ENCODE measurements at regions not wholly inside any gene's neighbourhood (a gene's known extent, or its start where the extent isn't known, plus 50 kb on each side); places are given as distances from the start of the nearest gene placed in this dataset.

DNA sequence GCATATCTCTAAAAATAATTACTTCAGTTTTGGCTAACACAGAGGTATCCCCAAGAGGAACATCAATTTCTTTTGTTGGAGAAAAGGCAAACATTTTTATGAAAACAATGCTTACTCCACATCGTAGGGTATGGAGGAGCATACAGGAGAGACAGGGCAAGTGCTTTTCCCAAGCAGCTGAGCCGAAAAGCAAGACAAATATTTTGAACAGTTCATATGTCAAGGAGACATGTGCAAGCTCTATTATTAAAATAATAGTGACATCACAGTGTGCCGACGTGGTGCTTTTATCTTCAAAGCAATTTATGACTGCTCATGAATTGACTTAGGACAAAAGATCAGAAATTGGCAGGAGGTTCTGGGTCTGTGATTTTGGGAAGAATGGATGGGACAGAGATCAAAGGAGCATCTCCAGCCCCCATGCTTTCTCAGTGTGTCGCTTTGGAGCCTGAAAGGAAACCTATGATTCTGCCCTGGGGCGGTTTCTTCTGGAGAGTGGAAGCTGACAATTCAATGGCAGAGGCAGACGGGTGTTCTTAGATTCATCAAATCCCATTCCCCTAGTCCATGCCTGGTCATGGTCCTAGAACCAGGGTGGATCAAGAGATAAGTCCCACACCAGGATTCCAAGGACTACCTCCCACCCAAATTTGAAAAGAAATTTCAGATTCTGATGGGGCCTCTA lies 97.1 kb downstream of the JCAD start:
- DNase-seq (ENCODE audit: low read depth, low spot score): no peak

DNA sequence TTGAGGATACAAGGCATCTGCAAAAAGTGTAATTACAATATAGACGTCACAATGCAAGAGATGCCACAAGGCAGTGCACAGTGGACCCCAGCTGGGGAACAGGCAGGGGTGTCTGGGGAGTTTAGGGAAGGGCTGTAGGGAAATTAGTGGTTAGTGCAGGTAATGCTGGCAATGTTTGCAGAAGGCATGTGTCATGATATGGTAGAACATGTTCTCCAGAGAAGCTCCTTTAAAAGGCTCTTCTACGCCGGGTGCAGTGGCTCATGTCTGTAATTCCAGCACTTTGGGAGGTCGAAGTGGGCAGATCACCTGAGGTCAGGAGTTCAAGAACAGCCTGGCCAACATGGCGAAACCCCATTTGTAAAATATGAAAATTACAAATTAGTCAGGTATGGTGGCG lies 98.0 kb downstream of the JCAD start:
- no peak for DNase-seq (ENCODE audit: low read depth, low spot score)

DNA sequence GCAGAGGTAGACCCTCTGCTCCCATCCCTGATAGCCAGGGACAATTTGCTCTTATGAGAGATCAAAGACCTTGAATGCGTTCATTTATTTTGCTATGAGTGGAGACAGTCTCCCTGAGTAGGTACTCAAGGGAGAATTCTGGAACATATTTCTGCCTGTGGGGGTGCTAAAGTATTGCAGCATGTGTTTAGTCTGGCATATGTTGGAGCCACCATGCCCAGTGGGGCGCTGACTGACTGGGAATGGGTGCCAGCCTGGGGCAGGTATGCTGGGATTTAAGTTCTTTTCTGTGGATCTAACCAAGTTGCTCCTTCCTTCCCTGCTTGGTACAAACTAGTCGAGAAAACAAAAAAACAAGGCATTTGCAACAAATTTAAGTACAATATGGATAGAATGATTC lies 99.1 kb downstream of the JCAD start:
- no peak for DNase-seq (ENCODE audit: low read depth, low spot score)

DNA sequence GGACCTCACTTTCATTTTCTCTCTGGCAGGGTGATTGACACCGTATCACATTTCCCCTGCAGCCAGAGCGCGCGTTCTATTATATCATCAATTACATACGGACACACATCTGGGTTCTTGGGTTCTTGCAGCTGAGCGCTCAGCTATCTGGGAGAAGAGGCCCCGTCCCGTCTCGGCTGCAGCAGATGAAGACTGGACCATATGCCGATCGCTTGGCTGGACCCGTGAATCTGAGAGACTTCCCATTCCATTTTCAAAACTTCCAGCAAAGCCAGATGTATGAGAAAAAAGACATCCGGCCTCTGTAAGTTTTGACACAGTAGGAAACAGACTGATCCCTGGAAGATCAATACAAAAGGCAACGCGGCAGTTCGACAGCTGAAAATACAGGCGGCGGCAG lies 99.8 kb downstream of the JCAD start:
- no peak for DNase-seq (ENCODE audit: low read depth, low spot score)

DNA sequence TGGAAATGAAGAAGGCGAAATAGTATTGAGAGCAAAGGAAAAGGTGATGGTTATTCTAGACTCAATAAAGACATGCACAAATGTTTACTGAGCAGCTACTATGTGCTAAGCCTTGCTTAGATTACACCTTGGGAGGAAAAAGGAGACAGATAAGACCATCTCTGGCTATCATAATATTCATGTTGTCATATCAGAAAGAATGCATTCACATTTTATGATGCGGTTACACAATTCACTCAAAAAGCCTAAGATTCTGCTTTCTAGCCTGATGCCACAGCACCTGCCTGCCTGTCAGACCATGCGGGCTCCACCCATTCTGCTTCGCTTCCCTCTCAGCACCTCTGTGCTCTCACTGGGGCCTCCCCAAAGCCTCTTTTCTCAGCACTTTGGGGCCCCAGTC lies 100.9 kb downstream of the JCAD start:
- no peak for DNase-seq (ENCODE audit: low read depth, low spot score)

DNA sequence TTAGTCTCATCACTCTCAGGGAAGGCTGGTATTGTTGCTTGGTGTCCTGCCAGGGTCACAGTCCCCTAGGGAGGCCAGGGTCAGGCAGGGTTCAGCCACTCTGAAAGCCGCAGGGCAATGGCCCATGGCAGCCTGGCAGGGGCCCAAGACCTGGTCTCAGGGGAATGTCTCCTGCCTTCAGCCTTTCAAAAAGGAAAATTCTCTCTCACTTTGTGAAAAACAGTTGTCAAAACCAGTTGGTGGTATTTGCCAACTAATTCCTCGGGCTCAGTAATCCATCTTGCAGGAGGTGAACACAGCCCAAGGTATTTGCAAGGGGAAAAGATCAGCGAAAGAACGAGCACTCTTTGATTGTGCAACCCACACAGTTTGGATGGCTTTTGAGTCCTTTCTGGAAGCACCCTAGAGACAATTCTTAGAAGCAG lies 101.5 kb downstream of the JCAD start:
- DNase-seq (ENCODE audit: low read depth, low spot score): no peak

DNA sequence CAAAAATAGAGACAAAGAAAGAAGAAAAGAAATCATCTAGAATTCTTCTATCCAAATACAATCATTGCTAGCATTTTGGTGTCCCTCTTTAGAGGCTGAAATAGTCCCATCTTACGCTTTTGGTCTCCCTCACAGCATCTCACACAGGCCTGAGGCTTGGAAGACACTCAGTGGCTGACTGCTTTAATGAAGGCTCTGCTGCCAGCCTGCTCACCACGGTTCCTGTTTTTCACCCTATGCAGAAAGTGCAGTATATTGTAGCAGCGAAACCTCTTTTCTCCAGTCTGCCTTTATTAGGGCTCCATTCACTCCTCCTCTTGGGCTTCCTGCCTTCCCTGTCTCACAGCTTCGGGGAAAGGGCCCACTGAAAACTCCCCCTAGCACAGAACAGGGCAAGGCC lies 102.2 kb downstream of the JCAD start:
- DNase-seq (ENCODE audit: low read depth, low spot score): no peak

DNA sequence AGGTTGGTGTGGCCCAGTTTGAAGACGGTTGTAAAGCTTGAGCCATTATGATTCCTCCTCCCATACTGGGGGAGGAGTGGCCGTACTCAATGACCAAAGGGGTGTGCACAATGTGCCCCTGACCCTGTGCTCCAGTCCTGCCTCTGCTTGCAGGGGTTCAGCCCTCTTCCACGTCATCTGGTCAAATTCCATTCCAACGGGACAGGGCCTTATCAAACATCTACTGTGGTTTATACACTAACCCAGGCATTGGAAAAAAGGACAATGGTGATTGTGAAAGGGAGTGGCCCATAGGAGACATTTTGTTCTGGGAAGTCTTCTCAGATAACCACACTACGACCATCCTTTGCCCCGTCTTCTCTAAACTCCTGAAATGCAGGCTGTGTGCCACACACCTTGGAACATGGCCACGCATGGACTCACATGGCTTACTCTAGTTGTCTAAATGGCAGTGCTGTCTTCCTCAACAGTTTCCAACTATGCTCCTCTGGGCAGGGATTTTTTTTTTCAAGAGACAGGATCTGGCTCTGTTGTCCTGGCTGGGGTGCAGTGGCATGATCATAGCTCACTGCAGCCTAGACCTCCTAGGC lies 103.0 kb downstream of the JCAD start:
- no peak for DNase-seq (ENCODE audit: low read depth, low spot score)

DNA sequence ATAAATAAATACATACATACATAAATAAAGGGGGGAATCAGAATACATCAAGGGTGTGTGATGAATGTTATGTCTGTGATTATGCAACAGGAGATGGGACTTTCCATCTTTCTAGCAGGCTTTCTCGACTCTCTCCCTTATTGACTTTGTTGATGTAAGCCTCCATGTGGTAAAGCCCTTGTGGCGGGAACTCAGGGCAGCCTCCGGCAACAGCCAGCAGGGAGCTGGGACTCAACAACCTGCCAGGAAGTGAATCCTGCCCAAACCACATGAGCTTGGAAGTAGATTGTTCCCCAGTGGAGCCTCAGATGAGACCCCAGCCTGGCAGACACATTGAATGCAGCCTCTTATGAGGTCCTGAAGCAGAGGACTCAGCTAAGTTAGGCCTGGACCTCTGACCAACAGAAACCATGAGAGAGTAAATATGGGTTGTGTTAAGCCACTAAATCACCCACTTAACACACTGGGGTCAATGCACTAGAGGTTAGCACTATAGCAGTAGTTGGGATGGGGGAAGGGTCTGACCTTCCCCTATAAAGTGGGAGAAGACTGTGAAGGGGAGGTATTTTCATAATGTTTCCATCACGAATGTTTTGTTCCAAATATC lies 104.0 kb downstream of the JCAD start:
- no peak for DNase-seq (ENCODE audit: low read depth, low spot score)

DNA sequence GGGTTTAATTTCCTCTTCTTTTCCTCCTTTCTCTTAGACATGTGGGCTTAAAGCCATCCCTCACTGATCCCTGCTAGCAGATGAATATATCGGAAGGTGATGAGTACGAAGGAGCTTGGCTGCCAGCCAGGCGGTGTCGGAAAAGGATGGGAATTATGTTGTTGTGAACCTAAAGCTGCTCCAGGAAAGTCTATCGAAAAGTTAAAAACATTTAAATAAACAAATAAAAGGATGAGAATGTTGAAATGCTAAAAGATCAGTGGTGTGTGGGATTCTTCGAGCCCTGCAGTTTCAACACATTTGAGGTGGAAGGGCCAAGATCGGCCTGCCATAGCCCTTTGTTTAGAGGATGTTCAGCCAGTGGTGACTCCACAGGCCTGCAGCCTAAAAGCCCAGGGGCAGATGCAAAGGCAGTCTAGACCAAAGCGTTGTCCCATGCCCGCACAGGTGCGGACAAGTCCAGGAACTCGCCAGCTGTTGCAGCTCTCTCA lies 107.9 kb downstream of the JCAD start:
- no peak for DNase-seq (ENCODE audit: low read depth, low spot score)

DNA sequence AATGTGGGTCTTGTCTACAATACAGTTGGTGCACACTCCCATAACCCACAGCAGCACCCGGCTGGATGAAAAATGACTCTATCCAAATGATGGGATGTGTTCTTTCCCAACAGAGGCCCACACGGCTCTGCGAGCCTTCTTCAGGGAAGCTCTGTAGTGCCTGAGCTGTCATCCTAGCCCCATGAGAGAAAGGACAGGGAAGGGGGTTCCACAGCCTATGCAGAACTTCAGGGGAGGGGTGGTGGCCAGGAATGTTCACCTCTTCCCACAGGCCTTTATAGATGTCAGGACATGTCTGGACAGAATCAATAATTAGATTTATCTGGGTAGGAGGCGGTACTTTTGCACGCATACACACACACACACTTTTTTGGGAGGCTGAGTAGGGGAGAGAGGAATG lies 109.0 kb downstream of the JCAD start:
- no peak for DNase-seq (ENCODE audit: low read depth, low spot score)

DNA sequence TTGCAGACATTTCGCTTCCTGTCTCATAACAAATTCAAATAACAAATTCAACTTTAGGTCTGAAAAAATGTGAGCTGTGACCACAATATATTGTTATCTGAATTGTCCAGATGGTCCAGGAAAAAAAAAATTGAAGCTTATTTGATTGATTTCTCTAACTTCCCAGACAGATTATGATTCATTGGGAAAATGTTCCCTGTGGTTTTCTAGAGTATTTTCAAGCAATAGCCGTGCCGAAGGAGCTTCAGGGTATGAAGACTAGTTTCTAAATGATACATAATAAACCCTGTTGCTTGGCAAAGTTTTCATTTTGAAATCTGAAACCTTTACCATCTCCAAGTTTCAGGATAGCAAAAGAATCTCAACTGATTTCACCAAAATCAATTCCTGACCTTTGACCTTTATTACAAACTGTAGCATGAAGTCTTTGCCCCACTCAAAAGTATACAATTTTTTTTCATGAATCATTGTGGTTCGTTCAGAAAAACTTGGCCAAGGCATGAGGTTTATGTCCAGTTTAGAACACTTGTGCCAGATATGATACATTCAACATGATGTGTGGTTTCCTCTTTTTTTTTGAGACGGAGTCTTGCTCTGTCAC lies 109.9 kb downstream of the JCAD start:
- no peak for DNase-seq (ENCODE audit: low read depth, low spot score)

DNA sequence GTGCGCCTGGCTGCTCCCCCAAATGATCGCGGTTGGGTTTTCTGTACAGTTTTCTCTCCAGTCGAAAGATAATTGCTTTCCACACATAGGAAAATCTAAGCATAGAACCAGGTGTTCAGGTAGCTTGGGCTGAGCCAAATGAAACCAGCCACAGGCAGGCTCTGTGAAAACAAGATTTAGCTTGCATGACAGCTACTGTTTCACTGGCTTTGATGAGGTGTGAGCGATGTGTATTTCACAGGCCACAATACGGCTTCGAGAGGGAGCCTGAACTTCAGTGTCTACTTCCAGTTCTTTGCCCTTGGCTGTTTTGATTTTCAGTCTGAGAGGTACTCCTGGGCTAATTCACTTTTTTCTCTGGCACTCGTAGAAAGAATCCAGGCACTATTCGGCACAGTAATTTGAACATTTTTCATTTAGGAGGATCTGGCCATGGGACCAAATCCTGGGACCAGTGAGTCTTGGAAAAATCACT lies 110.5 kb downstream of the JCAD start:
- no peak for DNase-seq (ENCODE audit: low read depth, low spot score)

DNA sequence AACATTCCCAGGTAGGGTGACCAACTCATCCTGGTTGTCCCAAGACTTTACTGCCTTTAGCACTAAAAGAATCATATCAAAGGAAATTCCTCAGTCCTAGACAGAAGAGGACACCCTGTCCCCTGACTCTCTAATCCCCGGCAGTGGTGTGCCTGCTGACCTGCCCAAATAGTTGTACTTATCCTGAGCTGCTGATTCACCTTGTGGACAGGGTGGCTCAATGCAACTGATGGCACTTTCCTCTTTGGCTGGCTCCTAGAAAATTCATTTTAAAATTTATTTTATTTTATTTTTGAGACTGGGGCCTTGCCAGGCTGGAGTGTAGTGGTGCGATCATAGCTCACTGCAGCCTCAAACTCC lies 111.7 kb downstream of the JCAD start:
- DNase-seq (ENCODE audit: low read depth, low spot score): no peak

DNA sequence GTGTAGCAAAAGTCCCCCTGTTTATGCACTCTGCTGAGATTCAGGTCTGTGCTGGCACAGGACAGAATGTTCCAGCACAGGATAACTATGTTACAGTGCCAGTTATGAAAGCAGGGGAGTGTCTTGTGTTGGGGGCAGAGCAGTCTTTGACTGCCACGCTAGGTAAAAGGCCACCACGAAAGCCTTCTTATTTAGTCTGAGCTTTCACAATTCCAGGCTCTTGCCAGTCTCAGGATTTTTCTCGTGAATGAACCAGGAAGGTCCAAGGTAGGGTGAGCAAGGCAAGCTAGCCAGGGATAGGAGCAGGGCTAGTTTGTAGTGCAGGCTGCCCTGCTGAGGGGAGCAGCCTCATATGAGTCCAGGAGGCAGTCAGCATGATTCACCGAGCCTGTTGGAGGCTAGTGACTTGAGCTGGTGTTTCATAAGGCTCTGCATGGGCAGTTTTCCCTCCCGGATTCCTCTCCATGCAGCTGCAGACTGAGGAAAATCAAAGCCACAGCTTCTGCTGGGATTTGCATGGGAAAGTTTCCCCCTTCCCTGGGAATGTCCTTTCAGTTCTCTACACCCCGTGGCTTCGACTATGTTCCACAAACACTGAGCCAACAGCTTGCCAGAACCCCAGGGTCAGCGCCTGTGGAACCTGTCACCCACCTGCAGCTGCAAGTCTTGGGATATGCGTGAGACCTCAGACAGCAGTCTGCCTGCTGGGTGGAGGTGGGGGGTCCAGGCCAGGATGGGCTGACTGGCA lies 112.3 kb downstream of the JCAD start:
- no peak for DNase-seq (ENCODE audit: low read depth, low spot score)

DNA sequence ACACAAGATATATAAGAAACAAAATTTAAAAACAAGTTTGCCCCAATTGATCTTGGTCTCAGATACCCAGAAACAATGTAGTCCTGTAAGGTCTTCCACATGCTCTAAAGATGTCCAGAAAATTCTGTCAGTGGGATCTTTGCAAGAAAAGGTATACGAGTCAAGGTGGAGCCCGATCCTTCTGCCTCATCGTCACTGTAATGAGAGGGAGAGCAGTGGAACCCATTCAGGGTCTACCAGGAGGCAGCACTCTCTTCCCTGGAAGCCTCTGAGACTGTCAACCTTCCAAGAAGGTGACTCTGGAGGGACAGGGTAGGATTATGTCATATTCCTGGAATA lies 112.8 kb downstream of the JCAD start:
- no peak for DNase-seq (ENCODE audit: low read depth, low spot score)

DNA sequence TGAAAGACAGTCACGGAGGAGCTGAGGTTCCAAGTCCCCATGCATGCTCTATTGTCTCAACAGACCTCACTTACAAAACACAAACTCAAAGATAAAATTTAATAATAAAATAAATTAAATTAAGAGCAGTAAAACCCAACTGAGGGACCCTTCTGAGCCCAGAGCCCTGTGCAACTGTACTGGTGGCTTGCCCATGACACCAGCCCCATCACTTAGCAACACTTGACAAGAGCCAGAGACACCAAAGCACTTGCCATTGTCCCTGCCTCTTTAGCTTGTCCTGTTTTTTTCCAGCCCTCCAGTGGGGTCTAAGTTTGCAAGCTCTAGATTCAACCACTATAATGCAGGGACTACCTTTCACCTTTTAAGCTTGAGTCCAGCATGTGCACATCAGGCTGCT lies 117.9 kb downstream of the JCAD start:
- no peak for DNase-seq (ENCODE audit: low read depth, low spot score)

DNA sequence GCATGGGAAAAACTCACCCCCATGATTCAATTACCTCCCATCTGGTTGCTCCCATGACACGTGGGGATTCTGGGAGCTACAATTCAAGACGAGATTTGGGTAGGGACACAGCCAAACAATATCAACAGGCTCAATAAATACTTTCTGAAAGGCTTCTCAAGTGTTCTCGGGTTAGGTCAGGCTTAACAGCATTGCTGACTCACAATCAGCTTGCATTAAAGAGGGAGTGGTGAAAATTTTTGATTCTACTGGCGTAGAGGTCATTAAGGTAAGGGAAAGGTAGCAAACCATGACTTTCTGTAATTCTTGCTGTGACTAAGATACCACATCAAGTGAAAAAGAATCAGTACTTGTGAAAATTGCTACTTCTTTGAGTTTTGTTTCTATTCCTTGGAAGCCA lies 126.4 kb downstream of the JCAD start:
- DNase-seq (ENCODE audit: low read depth, low spot score): no peak

DNA sequence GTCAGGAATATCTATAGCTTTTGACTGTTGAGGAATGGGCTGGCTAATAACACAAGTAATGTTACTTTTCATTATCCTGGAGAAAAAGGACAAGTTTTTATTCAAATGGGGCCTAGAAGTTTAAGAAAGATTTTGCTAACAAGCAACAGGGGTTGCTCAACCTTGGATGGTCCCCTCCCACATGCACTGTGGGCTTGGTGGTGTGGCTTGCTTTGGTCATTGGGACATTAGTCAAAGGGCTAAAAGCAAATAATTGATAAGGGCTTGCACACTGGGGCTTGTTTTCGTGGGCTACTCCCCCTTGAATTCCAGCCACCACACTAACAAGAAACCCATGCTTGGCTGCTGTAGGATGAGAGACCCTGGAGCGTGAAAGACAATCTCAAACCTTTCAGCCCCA lies 127.6 kb downstream of the JCAD start:
- no peak for DNase-seq (ENCODE audit: low read depth, low spot score)

DNA sequence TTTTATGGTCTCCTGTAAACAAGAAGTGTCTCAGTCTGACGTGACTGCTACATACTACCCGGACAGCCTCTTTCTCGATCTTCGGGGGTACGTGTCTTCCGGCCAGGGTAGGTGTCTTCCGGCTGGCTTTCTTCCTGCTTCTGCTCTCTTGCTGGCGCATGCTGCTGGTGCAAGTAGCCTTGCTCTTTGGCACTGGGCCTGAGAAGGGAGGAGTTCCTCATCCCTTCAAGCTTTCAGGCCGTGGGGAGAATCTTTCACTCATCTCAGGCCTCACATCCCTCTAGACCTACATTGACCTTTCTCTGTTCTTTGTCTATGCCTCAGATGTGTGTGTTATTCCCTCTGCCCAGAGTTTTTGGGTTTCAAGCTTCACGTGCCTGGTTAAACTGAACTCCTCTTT lies 130.4 kb downstream of the JCAD start:
- no peak for DNase-seq (ENCODE audit: low read depth, low spot score)

DNA sequence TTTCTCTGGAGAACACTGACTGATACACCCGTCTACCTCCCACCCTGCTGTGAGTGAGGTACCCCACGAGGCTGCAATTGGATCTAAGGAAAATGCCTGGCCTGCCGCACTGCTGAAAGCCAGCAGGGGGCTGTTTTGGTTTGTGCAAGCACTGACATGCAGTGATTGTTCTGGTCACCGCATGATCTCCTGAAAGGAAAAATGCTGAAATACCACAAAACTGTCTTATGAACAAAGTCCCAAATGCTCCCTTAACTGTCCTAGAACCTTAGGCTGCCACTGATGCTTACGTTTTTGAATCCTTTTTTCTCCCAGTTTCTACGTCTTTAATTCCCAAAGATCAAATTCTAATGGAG lies 132.7 kb downstream of the JCAD start:
- no peak for DNase-seq (ENCODE audit: low read depth, low spot score)

Data from iPS DF 19.7 (cell line).